Keratinocyte (primary cell): ENCODE measurements at regions not wholly inside any gene's neighbourhood (a gene's known extent, or its start where the extent isn't known, plus 50 kb on each side); places are given as distances from the start of the nearest gene placed in this dataset.
"Not testable (repeated sequence)": the region's sequence is repeated elsewhere in the genome, so short reads cannot be mapped to it uniquely, and the experiment has no call there.

Source experiments
- CTCF ChIP-seq, 3 experiments: IDR thresholded peaks in 1 of 3; conservative IDR thresholded peaks in 1 of 3; optimal IDR thresholded peaks in 1 of 3; 2 replicates in 2 of 3; 3 replicates in 1 of 3; pipeline versions ENCODE3 to v1.5.1; 2011; ENCODE audit warnings: low read length in 3 of 3, mild to moderate bottlenecking in 3 of 3, moderate library complexity in 2 of 3, control low read depth in 1 of 3, inconsistent platforms in 1 of 3; ENCODE audit not compliant: insufficient read depth in 2 of 3; ENCODE audit errors: extremely low read depth in 1 of 3
- EZH2 ChIP-seq: IDR thresholded peaks from one replicate; pipeline ENCODE4 v1.6.1; 2012; ENCODE audit warnings: inconsistent platforms, mild to moderate bottlenecking, low read length, moderate library complexity

DNA sequence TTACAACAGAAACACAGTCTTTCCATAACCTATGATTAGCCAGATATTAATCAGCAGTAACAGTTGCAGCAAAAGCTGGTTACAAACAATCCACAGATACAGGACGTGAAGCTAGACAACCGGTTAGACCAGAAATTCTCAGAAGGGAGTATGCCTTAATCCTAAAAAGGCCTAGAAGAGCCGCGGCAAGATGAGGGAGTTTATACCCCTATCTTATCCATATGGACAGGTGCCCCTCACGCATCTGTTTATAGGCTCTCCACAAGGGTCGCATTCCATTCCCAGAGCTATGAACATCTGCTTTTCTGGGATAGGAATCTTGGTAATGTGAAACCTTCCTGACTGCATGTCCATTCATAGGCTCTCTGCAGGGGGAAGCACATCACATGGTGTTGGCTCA is 237.9 kb downstream of the WNT5A start:
- TF ChIP-seq CTCF (optimal IDR thresholded peaks at IDR 0.05 in 1 of 3, IDR thresholded peaks at IDR 0.05 in 1 of 3, conservative IDR thresholded peaks at IDR 0.05 in 1 of 3; ENCODE audit: extremely low read depth in 1 of 3, insufficient read depth in 2 of 3, low read length in 3 of 3); EZH2: not testable (repeated sequence)
